ENCODE measurements at regions not wholly inside any gene's neighbourhood (a gene's known extent, or its start where the extent isn't known, plus 50 kb on each side); places are given as distances from the start of the nearest gene placed in this dataset.

- H3K36me3 ChIP-seq (ENCODE audit: control insufficient read depth in 1 of 2, insufficient read depth in 2 of 2, low read length in 2 of 2) = no peaks in the 10 kb centered on the region; a peak in 1 of 4 replicates
- DNase-seq (ENCODE audit: low read depth, low spot score) (no peak), ATAC-seq (no peak)
- TF ChIP-seq YY1 (IDR thresholded peaks at IDR 0.05; ENCODE audit: extremely low read depth, insufficient replicate concordance, low read depth, low read length) = no peak
- TF ChIP-seq ZBTB33 (IDR thresholded peaks at IDR 0.05; ENCODE audit: extremely low read depth, insufficient replicate concordance, low read length) = no peak
- no peaks in the 10 kb centered on the region for H4K20me1 ChIP-seq (ENCODE audit: insufficient read depth)
- no peaks in the 10 kb centered on the region for H3K4me1 ChIP-seq (ENCODE audit: control insufficient read depth in 1 of 2, insufficient read depth in 2 of 2, low read length in 2 of 2)
- peaks cover 10 to 19% of the 10 kb centered on the region in 2 experiments; a peak in 3 of 4 replicates for H3K9me3 ChIP-seq (ENCODE audit: control insufficient read depth in 1 of 2, insufficient read depth in 1 of 2, low read depth in 1 of 2, low read length in 2 of 2)
- H3K4me2 ChIP-seq (ENCODE audit: low read length) = no peak overlapping the region
- no peaks in the 10 kb centered on the region for H3K27me3 ChIP-seq (ENCODE audit: insufficient read depth, low read length)
- RAD21 ChIA-PET (ENCODE audit: low non-redundant PET in 1 of 2, low total read pairs in 2 of 2, uncharacterized antibody in 2 of 2, unreplicated experiment in 2 of 2) = no interaction called here
- H3K9me2 ChIP-seq (ENCODE audit: insufficient read depth) = no peaks in the 10 kb centered on the region
- no TSS peak for BruUV-seq (replicated peaks)
- no peaks in the 10 kb centered on the region for H3K79me2 ChIP-seq (ENCODE audit: insufficient read depth, low read length)
- POLR2A ChIA-PET = no interaction called here
- H3K9ac ChIP-seq (ENCODE audit: low read length) = no peak overlapping the region
- no peak overlapping the region for H3K27ac ChIP-seq (ENCODE audit: low read depth, low read length)
- no peak overlapping the region for H2AFZ ChIP-seq (ENCODE audit: low read depth, low read length, poor library complexity, severe bottlenecking)
- CTCF ChIA-PET = no interaction called here
- intact Hi-C loops (cut with micrococcal nuclease) = no loop called here
- H3K4me3 ChIP-seq (replicated peaks in 1 of 2; ENCODE audit: low read depth in 1 of 2, low read length in 2 of 2) = no peak overlapping the region
These were observed 1065.6 kb upstream of the TMPRSS15 start for GRCh38 chr21:19468991-19469715.

- H3K9me3 ChIP-seq (ENCODE audit: control insufficient read depth in 1 of 2, insufficient read depth in 1 of 2, low read depth in 1 of 2, low read length in 2 of 2) = peaks cover 6 to 14% of the 10 kb centered on the region in 2 experiments; a peak in 3 of 4 replicates
- H3K9me2 ChIP-seq (ENCODE audit: insufficient read depth) = no peaks in the 10 kb centered on the region
- H3K4me3 ChIP-seq (replicated peaks in 1 of 2; ENCODE audit: low read depth in 1 of 2, low read length in 2 of 2) = no peak overlapping the region
- no peaks in the 10 kb centered on the region for H3K4me1 ChIP-seq (ENCODE audit: control insufficient read depth in 1 of 2, insufficient read depth in 2 of 2, low read length in 2 of 2)
- CTCF ChIA-PET = no interaction called here
- no peak overlapping the region for H3K9ac ChIP-seq (ENCODE audit: low read length)
- ATAC-seq (no peak), DNase-seq (ENCODE audit: low read depth, low spot score) (no peak)
- BruUV-seq (replicated peaks) = no TSS peak
- no peak overlapping the region for H2AFZ ChIP-seq (ENCODE audit: low read depth, low read length, poor library complexity, severe bottlenecking)
- no peaks in the 10 kb centered on the region for H4K20me1 ChIP-seq (ENCODE audit: insufficient read depth)
- no peak overlapping the region for H3K4me2 ChIP-seq (ENCODE audit: low read length)
- intact Hi-C loops (cut with micrococcal nuclease) = no loop called here
- RAD21 ChIA-PET (ENCODE audit: low non-redundant PET in 1 of 2, low total read pairs in 2 of 2, uncharacterized antibody in 2 of 2, unreplicated experiment in 2 of 2) = no interaction called here
- POLR2A ChIA-PET = no interaction called here
- H3K79me2 ChIP-seq (ENCODE audit: insufficient read depth, low read length) = no peaks in the 10 kb centered on the region
- no peaks in the 10 kb centered on the region for H3K36me3 ChIP-seq (ENCODE audit: control insufficient read depth in 1 of 2, insufficient read depth in 2 of 2, low read length in 2 of 2)
- H3K27me3 ChIP-seq (ENCODE audit: insufficient read depth, low read length) = no peaks in the 10 kb centered on the region
- no peak overlapping the region for H3K27ac ChIP-seq (ENCODE audit: low read depth, low read length)
- TF ChIP-seq TCF7L2 (IDR thresholded peaks at IDR 0.05; ENCODE audit: borderline replicate concordance, extremely low read depth, insufficient read depth, insufficient read length) (no peak), EZH2phosphoT487 (IDR thresholded peaks at IDR 0.05; ENCODE audit: borderline replicate concordance) (no peak), MAX (IDR thresholded peaks at IDR 0.05) (no peak), SRF (IDR thresholded peaks at IDR 0.05; ENCODE audit: low read depth) (no peak), SIN3A (IDR thresholded peaks at IDR 0.05; ENCODE audit: low read depth) (no peak), CBX3 (IDR thresholded peaks at IDR 0.05; ENCODE audit: low read depth) (no peak), SP1 (IDR thresholded peaks at IDR 0.05; ENCODE audit: low read depth) (no peak), CTCF (IDR thresholded peaks at IDR 0.05 in 2 of 3, conservative IDR thresholded peaks at IDR 0.05 in 1 of 3; ENCODE audit: borderline replicate concordance in 1 of 3, insufficient read depth in 1 of 3, low read depth in 2 of 3, low read length in 2 of 3) (no peak), FOSL1 (IDR thresholded peaks at IDR 0.05; ENCODE audit: low read depth) (no peak), ZBTB33 (IDR thresholded peaks at IDR 0.05; ENCODE audit: extremely low read depth, insufficient replicate concordance, low read length) (no peak)
These were observed 1071.9 kb upstream of the TMPRSS15 start for GRCh38 chr21:19475525-19475924.

Data from HCT116 (cell line).